HG03139 (cell line): ENCODE measurements at regions not wholly inside any gene's neighbourhood (a gene's known extent, or its start where the extent isn't known, plus 50 kb on each side); places are given as distances from the start of the nearest gene placed in this dataset.
"Not testable (repeated sequence)": the region's sequence is repeated elsewhere in the genome, so short reads cannot be mapped to it uniquely, and the experiment has no call there.

Source experiments
- ATAC-seq: cut with Tn5 transposase; IDR thresholded peaks from one replicate; pipeline ENCODE4 v1.9.1; 2021; ENCODE audit not compliant: unreplicated experiment

DNA sequence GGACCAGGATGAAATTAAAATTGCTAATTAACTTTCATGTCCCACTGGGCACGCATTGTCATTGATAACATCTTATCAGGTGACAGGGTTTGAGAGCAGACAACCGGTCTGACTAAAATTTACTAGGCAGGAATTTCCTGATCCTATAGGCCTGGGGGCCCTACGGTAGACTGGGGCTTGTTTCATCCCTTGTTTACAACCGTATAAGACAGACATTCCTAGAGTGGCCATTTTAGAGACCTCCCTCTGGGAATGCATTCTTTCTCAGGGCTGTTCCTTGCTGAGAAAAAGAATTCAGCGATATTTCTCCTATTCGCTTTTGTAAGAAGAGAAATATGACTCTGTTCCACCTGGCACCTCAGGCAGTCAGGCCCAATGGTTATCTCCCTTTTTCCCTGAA is 1737.8 kb upstream of the ACO1 start:
- ATAC-seq = not testable (repeated sequence)

DNA sequence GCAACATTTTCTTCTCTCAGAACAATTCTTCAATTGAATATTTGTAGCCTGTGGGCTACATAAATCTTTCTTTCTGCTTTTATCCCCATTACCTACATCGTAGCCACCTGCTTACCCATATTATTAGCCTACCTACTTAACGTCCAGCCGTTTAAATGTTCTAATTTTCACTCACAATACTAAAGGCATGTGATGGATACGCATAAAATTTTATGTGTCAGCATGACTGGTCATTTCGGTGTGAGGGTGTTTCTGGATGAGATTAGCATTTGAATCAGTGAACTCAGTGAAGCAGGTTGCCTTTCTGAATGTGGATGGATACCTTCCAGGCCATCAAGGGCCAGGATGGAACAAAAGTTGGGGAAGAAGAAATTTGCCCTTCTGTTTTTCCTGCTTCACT is 1722.5 kb upstream of the ACO1 start:
- ATAC-seq = no peak

DNA sequence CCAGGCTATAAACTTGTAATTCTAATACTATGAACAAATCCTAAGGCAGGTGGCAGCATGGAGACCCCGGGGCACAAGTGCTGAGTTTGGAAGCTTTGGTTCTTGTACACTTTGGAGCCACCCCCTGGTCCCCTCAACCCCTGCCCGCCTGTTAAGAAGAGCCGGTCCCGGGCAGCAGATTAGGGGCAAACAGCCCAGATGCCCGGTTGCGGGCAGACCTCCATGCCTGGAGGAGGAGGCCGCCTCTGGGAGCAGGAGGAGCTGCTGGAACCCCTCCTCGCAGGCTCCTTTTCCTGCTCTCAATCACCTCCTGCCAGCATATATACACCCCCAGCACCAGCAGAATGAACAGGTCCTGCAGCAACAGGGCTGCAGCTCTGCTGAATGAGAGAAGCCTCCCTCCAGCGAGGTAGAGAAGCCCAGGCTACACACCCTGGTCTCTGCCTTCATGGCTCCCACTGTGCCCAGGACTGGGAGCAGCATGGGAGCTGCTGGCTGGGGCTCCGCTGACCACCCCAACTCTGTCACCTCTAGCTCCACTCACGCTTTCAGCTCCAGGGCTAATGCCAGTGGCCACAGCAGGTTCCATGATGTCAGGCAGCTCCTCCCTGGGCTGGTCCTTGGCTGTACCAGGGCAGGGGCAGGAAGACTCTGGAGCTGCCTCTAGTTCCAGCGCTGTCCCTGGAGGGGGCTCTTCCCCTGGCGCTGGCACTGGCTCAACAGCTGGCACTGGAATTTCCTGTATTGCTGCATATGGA is 1713.5 kb upstream of the ACO1 start:
- ATAC-seq = no peak

DNA sequence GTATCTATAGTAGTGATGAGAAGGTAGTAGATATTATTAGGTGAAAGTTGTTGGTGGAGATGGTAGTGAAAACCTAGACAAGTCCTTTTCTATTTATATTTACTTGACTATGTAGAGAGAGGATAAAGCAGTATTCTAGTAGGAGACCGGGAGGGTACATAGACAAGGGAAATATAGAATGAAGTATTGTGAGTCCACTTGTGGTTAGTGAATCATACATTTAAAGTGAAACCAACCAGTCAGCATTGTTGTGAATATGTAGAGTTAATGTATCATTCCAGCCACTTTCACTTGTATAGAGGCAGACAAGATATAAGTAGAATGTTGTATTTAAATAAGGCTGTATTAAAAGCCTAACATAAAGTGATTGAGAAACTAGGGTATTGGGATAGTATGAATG is 1711.3 kb upstream of the ACO1 start:
- ATAC-seq = no peak

DNA sequence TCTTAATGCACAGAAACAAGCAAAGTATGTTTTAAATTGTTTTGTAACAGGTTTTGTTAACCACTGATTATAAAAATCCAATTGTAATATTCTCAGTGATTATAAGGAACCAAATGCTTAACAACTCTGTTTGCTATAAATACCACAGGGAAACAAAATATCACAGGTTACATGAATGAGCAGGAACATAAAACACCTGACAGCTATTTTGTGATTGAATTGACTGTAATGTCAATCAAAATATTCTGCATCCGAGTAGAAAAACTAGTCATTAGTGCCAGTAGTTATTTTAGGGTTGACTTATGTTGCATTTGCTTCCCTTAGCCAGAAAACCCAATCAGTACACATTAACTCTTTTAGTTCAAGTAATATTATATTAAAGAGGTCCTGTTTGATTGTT is 1707.8 kb upstream of the ACO1 start:
- ATAC-seq = no peak

DNA sequence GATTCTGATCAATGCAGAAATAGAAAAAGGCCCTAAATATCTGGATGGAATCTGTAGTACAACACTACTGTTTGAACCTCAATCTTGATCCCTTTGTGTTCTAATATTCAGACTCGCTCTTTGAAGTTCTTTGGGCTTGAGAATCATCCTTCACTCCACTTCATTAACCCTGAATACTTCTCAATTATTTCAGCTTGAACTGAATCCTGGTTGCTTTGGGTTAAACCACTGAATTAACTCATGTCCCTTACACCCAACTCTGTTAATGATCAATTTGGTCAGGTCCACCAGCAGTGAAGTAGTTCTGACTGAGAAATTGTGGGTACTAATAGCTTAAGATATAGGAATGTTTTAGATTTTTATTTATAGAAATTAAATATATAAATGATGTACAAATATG is 1707.2 kb upstream of the ACO1 start:
- no peak for ATAC-seq

DNA sequence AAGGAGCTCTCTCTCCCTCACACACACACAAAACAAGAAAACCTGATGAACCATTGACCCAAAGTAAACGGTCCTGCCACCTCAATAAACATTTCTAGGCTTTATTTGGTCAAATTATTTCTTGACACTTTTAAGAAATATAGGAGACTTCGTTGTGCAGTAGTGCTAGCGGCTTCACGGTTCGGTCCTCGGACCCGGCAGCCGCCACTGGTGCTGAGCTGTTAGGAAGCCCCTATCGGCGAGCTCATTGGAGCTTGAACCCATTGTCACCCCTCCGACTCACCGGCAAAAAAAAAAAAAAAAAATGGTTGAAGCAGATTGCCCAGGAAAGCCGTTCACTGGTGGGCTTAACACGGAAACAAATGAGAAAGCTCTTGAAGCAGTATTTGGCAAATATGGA is 1695.6 kb upstream of the ACO1 start:
- no peak for ATAC-seq

DNA sequence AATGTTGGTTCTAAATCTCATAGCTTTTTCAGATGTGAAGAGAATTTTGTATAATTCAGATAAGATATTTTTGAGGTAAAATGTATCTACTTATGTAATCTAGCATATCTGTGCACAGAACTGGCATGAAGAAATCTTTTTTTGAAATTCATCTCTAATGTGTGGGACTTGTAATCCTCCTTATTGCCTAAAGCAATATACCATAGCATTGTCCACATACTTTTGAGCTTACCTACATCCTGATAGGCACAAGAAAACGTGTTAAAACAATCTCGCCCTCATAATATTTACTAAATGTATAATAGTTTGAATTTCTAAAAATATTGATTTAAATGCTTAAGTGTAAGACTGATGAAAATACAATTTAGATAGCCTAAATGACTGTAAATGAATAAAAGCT is 1686.5 kb upstream of the ACO1 start:
- no peak for ATAC-seq

DNA sequence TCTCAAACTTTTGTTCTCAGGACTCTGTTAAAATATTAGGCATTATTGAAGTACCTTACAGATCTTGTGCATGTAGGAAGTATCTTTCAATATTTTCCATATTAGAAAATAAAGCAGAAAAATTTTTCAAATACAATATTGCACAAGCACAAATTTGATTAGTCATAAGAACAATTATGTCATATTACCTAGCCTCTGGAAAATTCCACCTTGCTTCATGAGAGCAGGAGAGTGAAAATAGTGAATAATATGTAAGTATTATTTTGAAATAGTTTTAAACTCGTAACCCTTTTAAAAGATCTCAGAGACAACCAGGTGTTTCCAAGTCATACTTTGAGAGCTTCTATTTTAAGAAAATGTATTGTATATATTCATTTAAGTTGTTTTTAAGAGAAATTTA is 1672.9 kb upstream of the ACO1 start:
- no peak for ATAC-seq

DNA sequence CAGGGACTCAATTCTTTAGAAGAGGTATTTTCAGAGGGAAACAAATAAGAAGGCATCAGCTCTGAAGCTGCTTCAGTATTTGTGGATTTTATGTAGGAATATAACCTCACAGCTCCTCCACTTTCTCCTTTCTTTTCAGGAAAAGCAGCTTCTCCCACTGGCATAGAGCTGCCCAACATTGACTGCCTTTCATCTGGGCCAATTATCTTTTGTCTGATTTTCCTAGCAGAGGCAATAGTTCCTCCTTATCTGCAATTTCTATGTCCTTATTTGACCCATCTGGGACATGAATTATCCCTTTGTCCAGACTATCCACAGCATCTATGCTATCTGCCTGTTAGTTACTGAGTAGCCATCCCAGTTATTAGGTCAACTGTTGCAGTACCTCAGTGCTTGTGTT is 1671.2 kb upstream of the ACO1 start:
- no peak for ATAC-seq

DNA sequence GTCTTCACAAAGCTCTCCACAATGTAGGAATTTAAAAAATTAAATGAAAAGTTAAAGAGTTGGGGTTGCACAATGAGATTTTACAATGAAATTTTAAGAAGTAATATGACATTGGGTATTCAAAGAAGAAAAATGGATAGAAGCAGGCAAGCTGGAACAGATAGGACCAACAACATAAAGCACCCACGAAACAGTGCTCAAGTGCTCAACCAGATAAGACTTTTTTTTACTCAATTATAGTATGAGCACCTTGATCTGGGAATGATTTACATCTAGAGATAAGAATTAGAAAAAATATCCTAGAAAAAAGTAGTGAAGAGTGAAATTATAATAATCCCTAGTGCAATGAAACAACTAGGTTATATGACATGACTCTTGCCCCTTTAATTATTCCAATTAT is 1670.1 kb upstream of the ACO1 start:
- no peak for ATAC-seq

DNA sequence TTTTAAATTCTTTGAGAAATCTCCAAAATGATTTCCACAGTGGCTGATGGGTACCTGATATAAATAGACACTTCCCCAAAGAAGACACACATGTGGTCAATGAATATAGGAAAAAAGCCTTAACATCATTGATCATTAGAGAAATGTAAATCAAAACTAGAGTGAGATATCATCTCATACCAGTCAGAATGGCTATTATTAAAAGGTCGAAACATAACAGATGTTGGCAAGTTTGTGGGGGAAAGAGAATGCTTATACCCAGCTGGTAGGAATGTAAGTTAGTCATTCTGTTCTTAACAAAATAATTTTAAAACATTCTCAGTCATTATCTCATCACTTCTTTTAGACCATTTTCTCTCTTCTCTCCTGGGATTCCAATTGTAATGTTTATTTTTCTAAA is 1666.0 kb upstream of the ACO1 start:
- ATAC-seq = no peak

DNA sequence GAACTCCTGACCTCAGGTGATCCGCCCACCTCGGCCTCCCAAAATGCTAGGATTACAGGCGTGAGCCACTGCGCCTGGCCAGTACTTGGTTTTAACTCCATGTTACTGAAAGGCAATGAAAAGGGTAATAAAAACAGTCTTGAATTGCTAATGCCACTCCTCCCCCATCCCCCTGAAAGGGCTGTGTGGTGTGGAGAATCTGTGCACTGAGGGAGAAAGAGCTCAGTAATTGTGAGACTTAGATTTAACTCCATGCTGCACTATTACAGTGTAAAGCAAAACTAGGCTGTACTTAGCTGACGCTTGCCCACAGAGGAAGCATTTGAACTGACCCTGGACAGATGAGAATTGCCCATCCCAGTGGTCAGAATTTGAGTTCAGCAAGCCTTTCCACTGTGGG is 1662.4 kb upstream of the ACO1 start:
- no peak for ATAC-seq

DNA sequence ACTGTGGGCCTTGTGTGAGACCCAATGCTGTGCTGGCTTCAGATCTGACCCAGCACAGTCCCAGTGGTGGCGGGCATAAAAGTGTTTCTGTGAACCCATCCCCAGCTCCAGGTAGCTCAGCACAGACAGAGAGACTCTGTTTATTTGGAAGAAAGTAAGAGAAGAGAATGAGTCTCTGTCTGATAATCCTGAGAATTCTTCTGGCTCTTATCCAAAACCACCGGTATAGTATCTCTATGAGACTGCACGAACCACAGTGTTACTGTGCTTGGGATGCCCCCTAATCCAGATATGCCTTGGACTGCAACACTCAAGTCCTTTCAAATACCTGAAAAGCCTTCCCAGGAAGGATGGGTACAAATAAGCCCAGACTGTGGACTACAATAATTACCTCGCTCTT is 1660.8 kb upstream of the ACO1 start:
- ATAC-seq = no peak

DNA sequence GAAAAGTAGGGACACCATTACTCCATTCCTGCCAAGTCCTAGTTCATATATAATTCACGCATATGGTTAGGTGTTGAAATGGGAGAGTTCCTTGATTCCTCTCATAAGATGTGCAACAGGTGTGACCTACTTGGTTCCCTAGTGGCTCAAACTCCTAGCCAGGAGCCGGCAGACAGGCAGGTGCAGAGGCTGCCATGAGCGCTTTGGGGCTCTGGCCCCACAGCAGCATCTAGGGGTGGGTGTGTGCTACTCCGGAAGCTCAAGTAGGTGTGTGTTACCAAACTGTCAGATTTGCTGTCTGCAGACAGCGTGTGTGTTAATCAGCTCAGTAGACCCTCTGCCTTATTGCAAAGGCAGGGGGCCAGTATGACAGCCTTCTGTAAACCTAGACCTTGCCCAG is 1652.4 kb upstream of the ACO1 start:
- ATAC-seq = no peak

DNA sequence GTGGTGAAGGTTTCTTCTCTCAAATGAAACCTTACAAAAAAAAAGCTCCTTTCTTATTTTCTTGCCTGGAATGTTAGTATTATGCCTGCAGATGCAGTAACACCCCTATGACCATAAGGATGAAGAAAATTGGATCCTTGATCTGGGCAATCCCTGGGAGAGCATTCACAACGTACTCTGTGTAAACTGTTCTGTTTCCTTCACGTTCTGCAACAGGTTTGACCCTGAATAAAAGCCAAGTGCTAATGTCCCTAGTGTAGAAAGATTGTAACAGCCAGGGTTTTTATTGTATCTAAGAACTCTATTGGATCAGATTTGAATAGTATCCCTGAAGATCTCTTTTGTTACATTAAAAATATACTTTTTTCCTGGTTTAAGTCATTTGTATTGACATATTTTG is 1639.6 kb upstream of the ACO1 start:
- no peak for ATAC-seq

DNA sequence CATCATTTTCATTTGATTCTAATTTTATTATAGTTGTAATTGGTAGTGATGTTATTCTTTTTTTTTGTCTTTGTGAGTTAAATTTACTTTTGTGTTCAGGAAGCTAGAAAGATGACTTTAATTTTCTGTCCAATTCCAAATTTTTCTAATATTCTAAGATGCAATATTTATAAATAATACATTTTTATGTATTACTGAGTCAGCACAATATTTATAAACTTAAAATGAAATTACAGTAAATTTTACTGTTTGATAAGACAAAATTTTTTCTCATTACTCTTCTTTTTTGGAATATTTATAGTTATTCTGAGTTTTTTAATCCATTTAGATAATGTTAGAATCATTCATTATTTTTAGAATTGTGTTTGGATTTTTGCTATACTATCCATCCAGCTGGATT is 1637.9 kb upstream of the ACO1 start:
- no peak for ATAC-seq

DNA sequence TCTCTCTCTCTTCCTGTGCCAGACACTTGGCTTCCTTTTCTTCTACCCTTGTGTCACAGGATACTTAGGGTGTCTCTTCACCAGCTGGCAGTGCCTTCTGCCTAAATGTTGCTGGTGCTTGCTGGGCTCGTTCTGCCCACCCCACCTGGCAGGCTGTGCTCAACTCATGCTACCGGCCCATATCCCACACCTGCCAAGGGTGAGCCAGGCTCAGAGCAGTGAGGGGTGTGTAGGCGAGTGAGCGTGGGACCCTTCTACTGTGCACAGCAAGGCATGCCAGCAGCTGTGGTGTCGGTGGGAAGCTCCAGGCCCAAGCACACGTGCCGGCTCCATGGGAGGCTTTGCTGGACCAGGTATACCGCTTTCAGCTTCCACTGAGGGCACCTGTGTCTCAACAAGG is 1626.7 kb upstream of the ACO1 start:
- ATAC-seq = no peak

DNA sequence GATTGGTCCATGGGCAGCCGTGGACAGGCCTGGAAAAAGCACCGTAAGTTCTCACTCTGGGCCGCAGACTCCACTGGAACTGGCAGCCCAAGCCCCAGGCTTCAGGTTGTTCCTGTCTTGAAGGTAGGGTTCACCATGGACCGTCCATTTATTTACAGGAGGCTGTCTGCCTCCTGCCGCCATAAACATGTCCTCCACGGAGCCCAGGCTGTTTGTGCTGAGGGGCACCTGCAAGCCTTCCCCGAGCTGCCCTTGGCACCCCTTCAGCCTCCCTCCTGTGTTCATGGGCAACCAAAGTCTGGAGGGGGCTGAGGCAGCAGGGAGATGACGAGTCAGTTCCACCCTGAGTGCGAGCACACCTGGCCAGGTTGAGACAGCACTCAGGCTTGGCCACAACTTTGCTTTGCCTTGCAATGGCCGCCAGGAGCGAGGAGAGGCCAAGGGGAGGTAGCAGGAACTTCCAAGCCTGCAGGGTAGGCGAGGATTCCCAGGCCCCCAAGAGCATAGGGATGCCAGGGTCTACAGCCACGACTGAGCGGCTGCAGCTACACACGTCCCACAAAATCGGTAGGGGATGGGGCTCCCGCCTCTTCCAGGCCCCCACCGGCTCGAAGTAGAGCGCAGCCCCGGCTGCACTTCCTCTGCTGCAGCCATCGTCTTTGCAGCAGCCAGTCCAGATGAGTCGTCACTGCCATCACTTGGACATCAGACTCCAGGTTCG is 1625.6 kb upstream of the ACO1 start:
- ATAC-seq = no peak

DNA sequence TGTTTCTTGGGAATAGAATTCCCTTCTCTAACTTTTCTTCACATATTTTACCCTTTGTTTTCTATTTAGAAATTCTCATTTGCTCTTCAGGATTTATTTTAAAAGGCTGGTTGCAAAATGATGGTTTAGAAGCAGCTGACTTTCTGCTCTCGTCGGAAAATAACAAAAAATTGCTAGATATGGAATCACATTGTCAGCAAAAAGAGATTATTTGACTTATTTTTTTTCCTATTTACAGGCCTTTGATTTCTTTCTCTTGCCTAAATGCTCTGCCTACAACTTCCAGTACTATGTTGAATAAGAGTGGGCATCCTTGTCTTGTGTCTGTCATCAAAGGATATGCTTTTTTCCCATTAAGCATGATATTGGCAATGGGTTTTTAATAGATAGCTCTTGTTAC is 1619.1 kb upstream of the ACO1 start:
- no peak for ATAC-seq

DNA sequence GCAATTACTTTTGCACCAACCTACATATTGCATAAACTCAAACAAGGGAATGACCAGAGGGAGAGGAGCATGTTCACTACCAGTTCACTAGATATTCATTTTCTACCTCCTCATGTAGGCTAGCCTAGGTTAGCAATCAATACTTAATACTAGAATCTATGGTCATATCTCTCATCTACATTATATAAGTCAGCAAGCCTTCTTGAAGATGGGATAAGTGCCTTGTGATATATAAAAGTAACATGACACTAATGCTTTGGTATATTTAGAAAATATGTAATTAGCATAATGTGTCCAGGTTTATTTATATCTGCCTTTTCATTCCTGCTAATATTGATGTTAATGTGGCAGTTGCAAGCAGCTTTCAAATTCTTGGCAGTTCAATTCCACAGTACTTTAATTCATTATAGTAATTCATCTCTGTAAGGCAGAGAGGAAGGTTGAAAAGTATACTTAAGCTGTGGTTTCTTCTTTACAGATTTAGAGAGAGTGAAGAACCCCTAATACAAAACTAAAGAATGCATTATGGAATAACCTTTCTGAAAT is 1613.2 kb upstream of the ACO1 start:
- ATAC-seq = no peak

DNA sequence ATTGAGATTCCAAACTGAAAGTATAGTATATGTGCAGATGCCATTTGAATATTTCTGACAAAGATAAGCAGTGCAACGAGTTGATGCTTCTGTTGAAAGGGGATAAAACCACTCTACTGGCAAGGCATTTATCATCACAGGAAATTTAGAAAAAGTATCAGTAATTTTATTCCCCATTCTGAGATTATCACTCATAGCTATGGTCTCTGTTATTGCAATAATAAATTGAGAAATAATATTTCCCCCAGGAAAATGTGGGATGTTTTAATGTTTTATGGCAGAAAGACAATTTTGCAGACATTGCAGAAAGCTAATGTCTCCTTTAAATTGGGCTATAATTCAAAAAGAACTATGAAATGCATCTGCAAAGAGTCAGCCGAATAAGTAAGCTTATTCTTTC is 1612.7 kb upstream of the ACO1 start:
- no peak for ATAC-seq

DNA sequence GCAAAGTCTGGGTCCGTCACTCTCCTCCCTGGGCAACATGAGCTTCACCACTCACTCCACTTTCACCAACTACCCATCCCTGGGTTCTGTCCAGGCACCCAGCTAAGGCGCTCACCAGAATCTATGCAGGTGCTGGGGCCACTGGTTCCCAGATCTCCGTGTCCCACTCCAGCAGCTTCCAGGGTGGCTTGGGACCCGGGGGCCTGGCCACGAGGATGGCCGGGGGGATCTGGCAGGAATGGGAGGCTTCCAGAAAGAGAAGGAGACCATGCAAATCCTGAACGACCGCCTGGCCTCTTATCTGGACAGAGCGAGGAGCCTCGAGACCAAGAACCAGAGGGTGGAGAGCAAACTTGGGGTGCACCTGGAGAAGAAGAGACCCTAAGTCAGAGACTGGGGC is 1611.0 kb upstream of the ACO1 start:
- no peak for ATAC-seq
